HG02885 (cell line): ENCODE measurements at regions not wholly inside any gene's neighbourhood (a gene's known extent, or its start where the extent isn't known, plus 50 kb on each side); places are given as distances from the start of the nearest gene placed in this dataset.

Source experiments
- ATAC-seq: cut with Tn5 transposase; IDR thresholded peaks from one replicate; pipeline ENCODE4 v1.9.1; 2021; ENCODE audit warnings: mild to moderate bottlenecking; ENCODE audit not compliant: unreplicated experiment, poor library complexity

GRCh38 chr18:44175891-44176290 lies 504.8 kb upstream of the SETBP1 start:
- ATAC-seq, result no peak

GRCh38 chr18:44178476-44178875 lies 502.2 kb upstream of the SETBP1 start:
- no peak for ATAC-seq

GRCh38 chr18:44179693-44180092 lies 501.0 kb upstream of the SETBP1 start:
- no peak for ATAC-seq

GRCh38 chr18:44180683-44181082 lies 500.0 kb upstream of the SETBP1 start:
- ATAC-seq, result no peak

- no peak for ATAC-seq
Measured at GRCh38 chr18:44181951-44182747, 498.5 kb upstream of the SETBP1 start.

GRCh38 chr18:44186001-44186400 lies 494.7 kb upstream of the SETBP1 start:
- no peak for ATAC-seq

GRCh38 chr18:44187090-44187489 lies 493.6 kb upstream of the SETBP1 start:
- no peak for ATAC-seq

- ATAC-seq, result no peak
Measured at GRCh38 chr18:44195394-44196140, 485.1 kb upstream of the SETBP1 start.

- ATAC-seq, result no peak
Measured at GRCh38 chr18:44197832-44198611, 482.7 kb upstream of the SETBP1 start.

GRCh38 chr18:44198612-44199284 lies 481.9 kb upstream of the SETBP1 start:
- ATAC-seq, result no peak

- no peak for ATAC-seq
Measured at GRCh38 chr18:44213293-44213692, 467.4 kb upstream of the SETBP1 start.

GRCh38 chr18:44214396-44214795 lies 466.3 kb upstream of the SETBP1 start:
- ATAC-seq, result no peak

GRCh38 chr18:44216169-44216568 lies 464.5 kb upstream of the SETBP1 start:
- ATAC-seq, result no peak

- no peak for ATAC-seq
Measured at GRCh38 chr18:44227501-44227900, 453.2 kb upstream of the SETBP1 start.

GRCh38 chr18:44229693-44230108 lies 451.0 kb upstream of the SETBP1 start:
- ATAC-seq, result no peak

- no peak for ATAC-seq
Measured at GRCh38 chr18:44231936-44232335, 448.8 kb upstream of the SETBP1 start.

GRCh38 chr18:44232500-44232899 lies 448.2 kb upstream of the SETBP1 start:
- no peak for ATAC-seq

GRCh38 chr18:44238454-44238853 lies 442.2 kb upstream of the SETBP1 start:
- no peak for ATAC-seq

GRCh38 chr18:44238911-44239310 lies 441.8 kb upstream of the SETBP1 start:
- no peak for ATAC-seq

GRCh38 chr18:44241020-44241419 lies 439.7 kb upstream of the SETBP1 start:
- no peak for ATAC-seq
